ENCODE measurements at regions not wholly inside any gene's neighbourhood (a gene's known extent, or its start where the extent isn't known, plus 50 kb on each side); places are given as distances from the start of the nearest gene placed in this dataset.

GRCh38 chr1:163824490-163824889 lies 502.7 kb downstream of the NUF2 start:
- no peak for DNase-seq

GRCh38 chr1:163826500-163826899 lies 504.7 kb downstream of the NUF2 start:
- DNase-seq: no peak

GRCh38 chr1:163834778-163835177 lies 513.0 kb downstream of the NUF2 start:
- no peak for DNase-seq

- DNase-seq: no peak
Measured at GRCh38 chr1:163836481-163836880, 514.7 kb downstream of the NUF2 start.

GRCh38 chr1:163837206-163837605 lies 515.5 kb downstream of the NUF2 start:
- no peak for DNase-seq

- DNase-seq: no peak
Measured at GRCh38 chr1:163842571-163842970, 520.8 kb downstream of the NUF2 start.

- DNase-seq: no peak
Measured at GRCh38 chr1:163844459-163844858, 522.7 kb downstream of the NUF2 start.

GRCh38 chr1:163845279-163845678 lies 523.5 kb downstream of the NUF2 start:
- DNase-seq: peak; percentile 76

GRCh38 chr1:163863731-163864130 lies 542.0 kb downstream of the NUF2 start:
- no peak for DNase-seq

GRCh38 chr1:163864207-163864606 lies 542.5 kb downstream of the NUF2 start:
- no peak for DNase-seq

- DNase-seq: no peak
Measured at GRCh38 chr1:163866564-163866963, 544.8 kb downstream of the NUF2 start.

GRCh38 chr1:163870666-163871065 lies 548.9 kb downstream of the NUF2 start:
- DNase-seq: no peak

GRCh38 chr1:163872067-163872466 lies 550.3 kb downstream of the NUF2 start:
- DNase-seq: no peak

- DNase-seq: no peak
Measured at GRCh38 chr1:163874070-163874469, 552.3 kb downstream of the NUF2 start.

- no peak for DNase-seq
Measured at GRCh38 chr1:163875200-163875926, 553.6 kb downstream of the NUF2 start.

- no peak for DNase-seq
Measured at GRCh38 chr1:163875927-163876320, 554.2 kb downstream of the NUF2 start.

GRCh38 chr1:163876546-163876945 lies 554.8 kb downstream of the NUF2 start:
- DNase-seq: no peak

- no peak for DNase-seq
Measured at GRCh38 chr1:163877016-163877415, 555.3 kb downstream of the NUF2 start.

- no peak for DNase-seq
Measured at GRCh38 chr1:163885510-163885909, 563.8 kb downstream of the NUF2 start.

- DNase-seq: no peak
Measured at GRCh38 chr1:163896001-163896400, 574.2 kb downstream of the NUF2 start.

GRCh38 chr1:163897412-163898155 lies 575.8 kb downstream of the NUF2 start:
- no peak for DNase-seq

- no peak for DNase-seq
Measured at GRCh38 chr1:163906283-163906682, 584.5 kb downstream of the NUF2 start.

- no peak for DNase-seq
Measured at GRCh38 chr1:163912170-163912884, 590.6 kb downstream of the NUF2 start.

All from islet precursor cell (in vitro differentiated cells).